Esophagus squamous epithelium (tissue), 5 donors: ENCODE measurements at regions not wholly inside any gene's neighbourhood (a gene's known extent, or its start where the extent isn't known, plus 50 kb on each side); places are given as distances from the start of the nearest gene placed in this dataset.

Experiments
- DNase-seq: peaks from one replicate; lab custom pipeline; 2025; lab: John Stamatoyannopoulos, UW
- H3K27ac ChIP-seq, 4 donors: fragments of 200-600 bp; sonication (generic); one replicate each; pipeline ENCODE4 v1.5.1; 2016 to 2019; ENCODE audit warnings: mild to moderate bottlenecking in 1 of 4
- H3K27me3 ChIP-seq, 4 donors: fragments of 200-600 bp; sonication (generic); 1 replicate in 3 of 4; 2 replicates in 1 of 4; pipeline versions ENCODE4 v1.5.1 to v1.6.0; 2017 to 2021; ENCODE audit warnings: antibody characterized with exemption in 1 of 4
- H3K36me3 ChIP-seq, 3 donors: fragments of 200-600 bp; sonication (generic); one replicate each; pipeline ENCODE4 v1.5.1; 2016 to 2019
- H3K4me1 ChIP-seq, 3 donors: fragments of 200-600 bp; sonication (generic); one replicate each; pipeline ENCODE4 v1.5.1; 2017 to 2019
- H3K4me3 ChIP-seq, 4 donors: fragments of 200-600 bp; sonication (generic); 1 replicate in 3 of 4; 2 replicates in 1 of 4; pipeline ENCODE4 v1.5.1; 2016 to 2019; ENCODE audit warnings: mild to moderate bottlenecking in 2 of 4, moderate library complexity in 1 of 4
- H3K9me3 ChIP-seq, 3 donors: fragments of 200-600 bp; sonication (generic); one replicate each; pipeline ENCODE4 v1.5.1; 2016 to 2019
- POLR2A ChIP-seq, 4 donors: fragments of 450-650 bp; IDR thresholded peaks; one replicate each; pipeline ENCODE4 v1.6.1; 2017; ENCODE audit warnings: antibody characterized with exemption in 4 of 4, mild to moderate bottlenecking in 4 of 4, moderate library complexity in 3 of 4
- WGBS, 2 donors: methylation state at CpG; one replicate each; pipeline ENCODE4 v1.1.5; 2018; 5-methylcytosine and 5-hydroxymethylcytosine counted together
- intact Hi-C: fragments of 100-400 bp; cut with DNase I; formaldehyde crosslinking; loops from one replicate; pipeline ENCODE4 v1.15.0; 2022
- TF ChIP-seq, protein P1 (sequence below), 6 experiments: fragments of 450-650 bp in 4 of 6; fragments of 200-600 bp in 2 of 6; sonication (generic) in 2 of 6; IDR thresholded peaks; one replicate each; pipeline ENCODE4 v1.5.1; 2016 to 2019; ENCODE audit warnings: antibody characterized with exemption in 6 of 6, mild to moderate bottlenecking in 4 of 6, moderate library complexity in 4 of 6
- donor health status: DM: yes; HTN: yes; CAD: no.

DNA sequence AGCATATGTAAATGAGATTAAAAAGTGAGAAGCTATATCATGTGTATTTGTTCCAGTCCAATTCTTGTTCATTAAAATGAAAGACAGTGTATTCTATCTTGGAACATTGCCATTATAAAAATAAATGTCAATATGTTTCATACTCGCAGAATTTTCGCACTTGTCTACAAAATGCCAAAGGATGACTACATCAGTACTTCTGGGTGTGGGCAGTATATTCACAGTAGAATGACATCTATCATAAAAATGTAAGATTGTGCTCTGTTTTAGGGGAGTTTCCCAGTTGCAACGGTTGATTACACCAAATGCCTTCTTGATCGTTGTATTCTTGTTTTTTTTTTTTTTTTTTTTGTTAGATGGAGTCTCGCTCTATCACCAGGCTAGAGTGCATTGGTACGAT lies 292.3 kb upstream of the E2F7 start:
- TF ChIP-seq, protein P1, sequence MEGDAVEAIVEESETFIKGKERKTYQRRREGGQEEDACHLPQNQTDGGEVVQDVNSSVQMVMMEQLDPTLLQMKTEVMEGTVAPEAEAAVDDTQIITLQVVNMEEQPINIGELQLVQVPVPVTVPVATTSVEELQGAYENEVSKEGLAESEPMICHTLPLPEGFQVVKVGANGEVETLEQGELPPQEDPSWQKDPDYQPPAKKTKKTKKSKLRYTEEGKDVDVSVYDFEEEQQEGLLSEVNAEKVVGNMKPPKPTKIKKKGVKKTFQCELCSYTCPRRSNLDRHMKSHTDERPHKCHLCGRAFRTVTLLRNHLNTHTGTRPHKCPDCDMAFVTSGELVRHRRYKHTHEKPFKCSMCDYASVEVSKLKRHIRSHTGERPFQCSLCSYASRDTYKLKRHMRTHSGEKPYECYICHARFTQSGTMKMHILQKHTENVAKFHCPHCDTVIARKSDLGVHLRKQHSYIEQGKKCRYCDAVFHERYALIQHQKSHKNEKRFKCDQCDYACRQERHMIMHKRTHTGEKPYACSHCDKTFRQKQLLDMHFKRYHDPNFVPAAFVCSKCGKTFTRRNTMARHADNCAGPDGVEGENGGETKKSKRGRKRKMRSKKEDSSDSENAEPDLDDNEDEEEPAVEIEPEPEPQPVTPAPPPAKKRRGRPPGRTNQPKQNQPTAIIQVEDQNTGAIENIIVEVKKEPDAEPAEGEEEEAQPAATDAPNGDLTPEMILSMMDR (IDR thresholded peaks at IDR 0.05), result no peak
- TF ChIP-seq POLR2A (IDR thresholded peaks at IDR 0.05), result no peak
- Histone ChIP-seq H3K27me3 (no peaks in the 10 kb centered on the region), H3K27ac (no peak overlapping the region), H3K36me3 (no peaks in the 10 kb centered on the region), H3K4me3 (no peak overlapping the region), H3K9me3 (no peaks in the 10 kb centered on the region), H3K4me1 (peaks cover 0 to 6% (median 0%) of the 10 kb centered on the region in 3 donors)
- intact Hi-C loops, result no loop called here
- 81 to 82% methylated on average over 6 of the region's 6 CpGs for WGBS, 2 donors
- no peak for DNase-seq

GRCh38 chr12:77354766-77355362 lies 289.5 kb upstream of the E2F7 start:
- DNase-seq, result no peak
- no peaks in the 10 kb centered on the region for H3K27me3 ChIP-seq
- intact Hi-C loops, result no loop called here
- TF ChIP-seq POLR2A (IDR thresholded peaks at IDR 0.05), result no peak
- TF ChIP-seq, protein P1 (IDR thresholded peaks at IDR 0.05), result no peak
- WGBS, 2 donors, result 65 to 72% methylated on average over 2 of the region's 2 CpGs
- H3K4me3 ChIP-seq, result no peak overlapping the region
- H3K36me3 ChIP-seq, result no peaks in the 10 kb centered on the region
- peaks cover 0 to 6% (median 0%) of the 10 kb centered on the region in 3 donors for H3K4me1 ChIP-seq
- no peak overlapping the region for H3K27ac ChIP-seq
- no peaks in the 10 kb centered on the region for H3K9me3 ChIP-seq

- Histone ChIP-seq H3K27ac (no peak overlapping the region), H3K9me3 (no peaks in the 10 kb centered on the region), H3K27me3 (no peaks in the 10 kb centered on the region), H3K4me3 (no peak overlapping the region), H3K36me3 (no peaks in the 10 kb centered on the region), H3K4me1 (peaks cover 0 to 6% (median 0%) of the 10 kb centered on the region in 3 donors)
- no peak for DNase-seq
- intact Hi-C loops, result no loop called here
- TF ChIP-seq POLR2A (IDR thresholded peaks at IDR 0.05), result no peak
- TF ChIP-seq, protein P1 (IDR thresholded peaks at IDR 0.05), result no peak
- WGBS, 2 donors, result 22 to 33% methylated on average over 1 of the region's 1 CpG
Observed at GRCh38 chr12:77352946-77353345, 287.6 kb upstream of the E2F7 start.

GRCh38 chr12:77351860-77352259 lies 286.5 kb upstream of the E2F7 start:
- no peak for DNase-seq
- H3K36me3 ChIP-seq, result no peaks in the 10 kb centered on the region
- H3K4me1 ChIP-seq, result peaks cover 0 to 6% (median 0%) of the 10 kb centered on the region in 3 donors
- TF ChIP-seq POLR2A (IDR thresholded peaks at IDR 0.05), result no peak
- TF ChIP-seq, protein P1 (IDR thresholded peaks at IDR 0.05), result no peak
- no peak overlapping the region for H3K4me3 ChIP-seq
- H3K27ac ChIP-seq, result no peak overlapping the region
- intact Hi-C loops, result no loop called here
- no peaks in the 10 kb centered on the region for H3K9me3 ChIP-seq
- H3K27me3 ChIP-seq, result no peaks in the 10 kb centered on the region

GRCh38 chr12:77349689-77350370 lies 284.5 kb upstream of the E2F7 start:
- Histone ChIP-seq H3K27ac (no peak overlapping the region), H3K9me3 (no peaks in the 10 kb centered on the region), H3K4me1 (peaks cover 0 to 6% (median 0%) of the 10 kb centered on the region in 3 donors), H3K27me3 (no peaks in the 10 kb centered on the region), H3K36me3 (no peaks in the 10 kb centered on the region), H3K4me3 (no peak overlapping the region)
- intact Hi-C loops, result no loop called here
- 58 to 66% methylated on average over 5 to 7 of the region's 7 CpGs for WGBS, 2 donors
- TF ChIP-seq, protein P1 (IDR thresholded peaks at IDR 0.05), result no peak
- no peak for TF ChIP-seq POLR2A (IDR thresholded peaks at IDR 0.05)
- DNase-seq, result no peak
